Uterus (tissue), 3 donors: ENCODE measurements at regions not wholly inside any gene's neighbourhood (a gene's known extent, or its start where the extent isn't known, plus 50 kb on each side); places are given as distances from the start of the nearest gene placed in this dataset.

Experiments used
- DNase-seq, 2 donors: peaks; one replicate each; pipeline ENCODE4 v3.0.0-alpha.2; 2019 to 2020
- H3K27ac ChIP-seq, 2 donors: fragments of 200-600 bp; sonication (generic); 1 replicate in 1 of 2; 2 replicates in 1 of 2; pipeline ENCODE4 v1.5.1; 2016 to 2018
- H3K27me3 ChIP-seq, 2 donors: fragments of 200-600 bp; sonication (generic); one replicate each; pipeline ENCODE4 v1.5.1; 2018 to 2019; ENCODE audit warnings: control low read depth in 1 of 2
- H3K36me3 ChIP-seq, 2 donors: fragments of 200-600 bp; sonication (generic); one replicate each; pipeline ENCODE4 v1.5.1; 2019; ENCODE audit warnings: control low read depth in 1 of 2
- H3K4me1 ChIP-seq, 2 donors: fragments of 200-600 bp; sonication (generic); one replicate each; pipeline ENCODE4 v1.5.1; 2018 to 2019; ENCODE audit warnings: control low read depth in 1 of 2
- H3K4me3 ChIP-seq, 2 donors: fragments of 200-600 bp; sonication (generic); 1 replicate in 1 of 2; 2 replicates in 1 of 2; pipeline ENCODE4 v1.5.1; 2018 to 2019; ENCODE audit warnings: mild to moderate bottlenecking in 1 of 2
- H3K9me3 ChIP-seq, 2 donors: fragments of 200-600 bp; sonication (generic); one replicate each; pipeline ENCODE4 v1.5.1; 2019; ENCODE audit warnings: control low read depth in 1 of 2
- CTCF ChIP-seq, 4 experiments: fragments of 200-600 bp in 2 of 4; fragments of 450-650 bp in 2 of 4; sonication (generic) in 2 of 4; IDR thresholded peaks; one replicate each; pipeline ENCODE4 v1.5.1; 2016 to 2019; ENCODE audit warnings: antibody characterized with exemption in 4 of 4, mild to moderate bottlenecking in 2 of 4, moderate library complexity in 1 of 4
- POLR2A ChIP-seq, 2 donors: fragments of 450-650 bp; IDR thresholded peaks; one replicate each; pipeline ENCODE4 v1.6.1; 2016; ENCODE audit warnings: antibody characterized with exemption in 2 of 2, mild to moderate bottlenecking in 1 of 2, moderate library complexity in 1 of 2
- intact Hi-C: fragments of 100-400 bp; cut with DNase I; formaldehyde crosslinking; loops from one replicate; pipeline ENCODE4 v1.15.1; 2023; ENCODE audit warnings: low total_unique reads
- donor health status: DM: yes; HTN: yes; CAD: no.

- H3K36me3 ChIP-seq, result no peaks in the 10 kb centered on the region
- intact Hi-C loops, result no loop called here
- no peaks in the 10 kb centered on the region for H3K4me1 ChIP-seq
- no peak for TF ChIP-seq POLR2A (IDR thresholded peaks at IDR 0.05)
- TF ChIP-seq CTCF (IDR thresholded peaks at IDR 0.05), result no peak
- no peak overlapping the region for H3K4me3 ChIP-seq
- H3K27ac ChIP-seq, result no peak overlapping the region
- no peaks in the 10 kb centered on the region for H3K27me3 ChIP-seq
- H3K9me3 ChIP-seq, result no peaks in the 10 kb centered on the region
- no peak for DNase-seq
Observed at GRCh38 chr21:31408301-31409088, 64.4 kb upstream of the TIAM1 start.

- intact Hi-C loops, result no loop called here
- no peak for DNase-seq
- no peak for TF ChIP-seq CTCF (IDR thresholded peaks at IDR 0.05)
- Histone ChIP-seq H3K27ac (no peak overlapping the region), H3K27me3 (no peaks in the 10 kb centered on the region), H3K36me3 (no peaks in the 10 kb centered on the region), H3K4me1 (no peaks in the 10 kb centered on the region), H3K9me3 (no peaks in the 10 kb centered on the region), H3K4me3 (no peak overlapping the region)
Observed at GRCh38 chr21:31406510-31406909, 62.4 kb upstream of the TIAM1 start.

- DNase-seq, result no peak
- no peak for TF ChIP-seq POLR2A (IDR thresholded peaks at IDR 0.05)
- TF ChIP-seq CTCF (IDR thresholded peaks at IDR 0.05), result no peak
Observed at GRCh38 chr21:31405604-31406003, 61.5 kb upstream of the TIAM1 start.

GRCh38 chr21:31403596-31404333 is 59.7 kb upstream of the TIAM1 start:
- Histone ChIP-seq H3K27ac (no peak overlapping the region), H3K4me1 (no peaks in the 10 kb centered on the region), H3K36me3 (no peaks in the 10 kb centered on the region), H3K4me3 (no peak overlapping the region), H3K9me3 (no peaks in the 10 kb centered on the region), H3K27me3 (no peaks in the 10 kb centered on the region)
- TF ChIP-seq POLR2A (IDR thresholded peaks at IDR 0.05), result no peak
- TF ChIP-seq CTCF (IDR thresholded peaks at IDR 0.05), result no peak
- intact Hi-C loops, result no loop called here
- DNase-seq, result no peak

More at GRCh38 chr21:31405604-31406003, 61.5 kb upstream of the TIAM1 start:
- no peaks in the 10 kb centered on the region for H3K4me1 ChIP-seq
- H3K36me3 ChIP-seq, result no peaks in the 10 kb centered on the region
- intact Hi-C loops, result no loop called here
- no peak overlapping the region for H3K4me3 ChIP-seq
- H3K27me3 ChIP-seq, result no peaks in the 10 kb centered on the region
- no peak overlapping the region for H3K27ac ChIP-seq
- H3K9me3 ChIP-seq, result no peaks in the 10 kb centered on the region

DNA sequence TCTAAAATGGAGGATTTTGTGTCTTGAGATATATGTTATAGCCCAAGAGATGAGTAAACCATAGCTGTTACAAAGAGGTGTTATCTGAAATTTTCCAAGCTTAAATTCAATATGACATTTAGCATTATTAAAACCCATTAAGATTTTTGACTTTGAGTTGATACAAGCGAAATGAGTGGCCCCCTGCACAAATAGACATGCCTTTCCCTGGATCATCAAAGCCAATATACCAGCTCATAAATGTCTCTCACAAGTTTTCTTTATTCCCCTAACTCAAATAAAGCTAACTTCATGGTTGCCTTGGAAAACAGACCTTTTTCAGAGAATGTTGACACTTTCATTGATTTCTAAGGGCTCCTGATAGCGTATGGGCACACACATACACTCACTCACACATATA is 55.5 kb upstream of the TIAM1 start:
- Histone ChIP-seq H3K27me3 (no peaks in the 10 kb centered on the region), H3K36me3 (no peaks in the 10 kb centered on the region), H3K9me3 (no peaks in the 10 kb centered on the region), H3K4me1 (no peaks in the 10 kb centered on the region), H3K27ac (no peak overlapping the region), H3K4me3 (no peak overlapping the region)
- intact Hi-C loops, result no loop called here
- no peak for DNase-seq
- TF ChIP-seq CTCF (IDR thresholded peaks at IDR 0.05) (no peak), POLR2A (IDR thresholded peaks at IDR 0.05) (no peak)
